ENCODE measurements at regions not wholly inside any gene's neighbourhood (a gene's known extent, or its start where the extent isn't known, plus 50 kb on each side); places are given as distances from the start of the nearest gene placed in this dataset.
"Not testable (repeated sequence)": the region's sequence is repeated elsewhere in the genome, so short reads cannot be mapped to it uniquely, and the experiment has no call there.

- no peaks in the 10 kb centered on the region for H3K36me3 ChIP-seq (ENCODE audit: control insufficient read depth, insufficient read depth, low read length)
- H3K9ac ChIP-seq (ENCODE audit: low read depth, low read length), result no peak overlapping the region
- no peaks in the 10 kb centered on the region for H3K4me1 ChIP-seq (ENCODE audit: control insufficient read depth, insufficient read depth, low read length)
- H3K9me3 ChIP-seq (ENCODE audit: control insufficient read depth, insufficient read depth, low read length), result no peaks in the 10 kb centered on the region
- H3K4me3 ChIP-seq (ENCODE audit: low read depth, low read length), result no peak overlapping the region
- no peaks in the 10 kb centered on the region for H3K27me3 ChIP-seq (ENCODE audit: control insufficient read depth, insufficient read depth, low read length)
These were observed 808.7 kb downstream of the CENPC start for GRCh38 chr4:66736606-66737005.

- Histone ChIP-seq H3K27me3 (ENCODE audit: control insufficient read depth, insufficient read depth, low read length) (no peaks in the 10 kb centered on the region), H3K9me3 (ENCODE audit: control insufficient read depth, insufficient read depth, low read length) (no peaks in the 10 kb centered on the region), H3K9ac (ENCODE audit: low read depth, low read length) (no peak overlapping the region), H3K4me3 (ENCODE audit: low read depth, low read length) (no peak overlapping the region), H3K36me3 (ENCODE audit: control insufficient read depth, insufficient read depth, low read length) (no peaks in the 10 kb centered on the region), H3K4me1 (ENCODE audit: control insufficient read depth, insufficient read depth, low read length) (no peaks in the 10 kb centered on the region)
These were observed 817.0 kb downstream of the CENPC start for GRCh38 chr4:66728280-66728679.

GRCh38 chr4:66712301-66712921 is 832.9 kb downstream of the CENPC start:
- not testable (repeated sequence) for H3K36me3 ChIP-seq (ENCODE audit: control insufficient read depth, insufficient read depth, low read length); H3K4me3 ChIP-seq (ENCODE audit: low read depth, low read length); H3K27me3 ChIP-seq (ENCODE audit: control insufficient read depth, insufficient read depth, low read length); H3K4me1 ChIP-seq (ENCODE audit: control insufficient read depth, insufficient read depth, low read length); H3K9me3 ChIP-seq (ENCODE audit: control insufficient read depth, insufficient read depth, low read length); H3K9ac ChIP-seq (ENCODE audit: low read depth, low read length)

- Histone ChIP-seq H3K36me3 (ENCODE audit: control insufficient read depth, insufficient read depth, low read length) (no peaks in the 10 kb centered on the region), H3K4me3 (ENCODE audit: low read depth, low read length) (no peak overlapping the region), H3K9me3 (ENCODE audit: control insufficient read depth, insufficient read depth, low read length) (no peaks in the 10 kb centered on the region), H3K4me1 (ENCODE audit: control insufficient read depth, insufficient read depth, low read length) (no peaks in the 10 kb centered on the region), H3K27me3 (ENCODE audit: control insufficient read depth, insufficient read depth, low read length) (no peaks in the 10 kb centered on the region), H3K9ac (ENCODE audit: low read depth, low read length) (no peak overlapping the region)
These were observed 841.1 kb downstream of the CENPC start for GRCh38 chr4:66704243-66704642.

GRCh38 chr4:66694739-66695138 is 850.6 kb downstream of the CENPC start:
- Histone ChIP-seq H3K4me1 (ENCODE audit: control insufficient read depth, insufficient read depth, low read length) (no peaks in the 10 kb centered on the region), H3K36me3 (ENCODE audit: control insufficient read depth, insufficient read depth, low read length) (no peaks in the 10 kb centered on the region), H3K9ac (ENCODE audit: low read depth, low read length) (no peak overlapping the region), H3K27me3 (ENCODE audit: control insufficient read depth, insufficient read depth, low read length) (no peaks in the 10 kb centered on the region), H3K4me3 (ENCODE audit: low read depth, low read length) (no peak overlapping the region), H3K9me3 (ENCODE audit: control insufficient read depth, insufficient read depth, low read length) (no peaks in the 10 kb centered on the region)

GRCh38 chr4:66693694-66694093 is 851.6 kb downstream of the CENPC start:
- no peaks in the 10 kb centered on the region for H3K27me3 ChIP-seq (ENCODE audit: control insufficient read depth, insufficient read depth, low read length)
- H3K4me3 ChIP-seq (ENCODE audit: low read depth, low read length), result no peak overlapping the region
- no peaks in the 10 kb centered on the region for H3K36me3 ChIP-seq (ENCODE audit: control insufficient read depth, insufficient read depth, low read length)
- H3K4me1 ChIP-seq (ENCODE audit: control insufficient read depth, insufficient read depth, low read length), result no peaks in the 10 kb centered on the region
- H3K9me3 ChIP-seq (ENCODE audit: control insufficient read depth, insufficient read depth, low read length), result no peaks in the 10 kb centered on the region
- H3K9ac ChIP-seq (ENCODE audit: low read depth, low read length), result no peak overlapping the region

GRCh38 chr4:66691101-66691500 is 854.2 kb downstream of the CENPC start:
- Histone ChIP-seq H3K9ac (ENCODE audit: low read depth, low read length) (no peak overlapping the region), H3K27me3 (ENCODE audit: control insufficient read depth, insufficient read depth, low read length) (no peaks in the 10 kb centered on the region), H3K9me3 (ENCODE audit: control insufficient read depth, insufficient read depth, low read length) (no peaks in the 10 kb centered on the region), H3K36me3 (ENCODE audit: control insufficient read depth, insufficient read depth, low read length) (no peaks in the 10 kb centered on the region), H3K4me3 (ENCODE audit: low read depth, low read length) (no peak overlapping the region), H3K4me1 (ENCODE audit: control insufficient read depth, insufficient read depth, low read length) (no peaks in the 10 kb centered on the region)

- H3K27me3 ChIP-seq (ENCODE audit: control insufficient read depth, insufficient read depth, low read length), result no peaks in the 10 kb centered on the region
- no peaks in the 10 kb centered on the region for H3K9me3 ChIP-seq (ENCODE audit: control insufficient read depth, insufficient read depth, low read length)
- H3K4me1 ChIP-seq (ENCODE audit: control insufficient read depth, insufficient read depth, low read length), result no peaks in the 10 kb centered on the region
- H3K36me3 ChIP-seq (ENCODE audit: control insufficient read depth, insufficient read depth, low read length), result no peaks in the 10 kb centered on the region
- H3K9ac ChIP-seq (ENCODE audit: low read depth, low read length), result no peak overlapping the region
- H3K4me3 ChIP-seq (ENCODE audit: low read depth, low read length), result no peak overlapping the region
These were observed 856.6 kb downstream of the CENPC start for GRCh38 chr4:66688674-66689073.

- Histone ChIP-seq H3K9ac (ENCODE audit: low read depth, low read length) (no peak overlapping the region), H3K36me3 (ENCODE audit: control insufficient read depth, insufficient read depth, low read length) (no peaks in the 10 kb centered on the region), H3K27me3 (ENCODE audit: control insufficient read depth, insufficient read depth, low read length) (no peaks in the 10 kb centered on the region)
These were observed 857.8 kb downstream of the CENPC start for GRCh38 chr4:66687459-66687858.

GRCh38 chr4:66681962-66682361 is 863.3 kb downstream of the CENPC start:
- Histone ChIP-seq H3K9ac (ENCODE audit: low read depth, low read length) (no peak overlapping the region), H3K4me3 (ENCODE audit: low read depth, low read length) (no peak overlapping the region), H3K36me3 (ENCODE audit: control insufficient read depth, insufficient read depth, low read length) (no peaks in the 10 kb centered on the region), H3K27me3 (ENCODE audit: control insufficient read depth, insufficient read depth, low read length) (no peaks in the 10 kb centered on the region), H3K9me3 (ENCODE audit: control insufficient read depth, insufficient read depth, low read length) (no peaks in the 10 kb centered on the region), H3K4me1 (ENCODE audit: control insufficient read depth, insufficient read depth, low read length) (no peaks in the 10 kb centered on the region)

More at GRCh38 chr4:66687459-66687858, 857.8 kb downstream of the CENPC start:
- Histone ChIP-seq H3K9me3 (ENCODE audit: control insufficient read depth, insufficient read depth, low read length) (no peaks in the 10 kb centered on the region), H3K4me3 (ENCODE audit: low read depth, low read length) (no peak overlapping the region), H3K4me1 (ENCODE audit: control insufficient read depth, insufficient read depth, low read length) (no peaks in the 10 kb centered on the region)

- H3K27me3 ChIP-seq (ENCODE audit: control insufficient read depth, insufficient read depth, low read length), result no peaks in the 10 kb centered on the region
- no peak overlapping the region for H3K4me3 ChIP-seq (ENCODE audit: low read depth, low read length)
- no peaks in the 10 kb centered on the region for H3K9me3 ChIP-seq (ENCODE audit: control insufficient read depth, insufficient read depth, low read length)
- no peaks in the 10 kb centered on the region for H3K36me3 ChIP-seq (ENCODE audit: control insufficient read depth, insufficient read depth, low read length)
- no peaks in the 10 kb centered on the region for H3K4me1 ChIP-seq (ENCODE audit: control insufficient read depth, insufficient read depth, low read length)
- H3K9ac ChIP-seq (ENCODE audit: low read depth, low read length), result no peak overlapping the region
These were observed 878.1 kb downstream of the CENPC start for GRCh38 chr4:66667249-66667648.

GRCh38 chr4:66662620-66663019 is 882.7 kb downstream of the CENPC start:
- no peak overlapping the region for H3K4me3 ChIP-seq (ENCODE audit: low read depth, low read length)
- no peaks in the 10 kb centered on the region for H3K27me3 ChIP-seq (ENCODE audit: control insufficient read depth, insufficient read depth, low read length)
- H3K36me3 ChIP-seq (ENCODE audit: control insufficient read depth, insufficient read depth, low read length), result no peaks in the 10 kb centered on the region
- no peaks in the 10 kb centered on the region for H3K9me3 ChIP-seq (ENCODE audit: control insufficient read depth, insufficient read depth, low read length)
- H3K4me1 ChIP-seq (ENCODE audit: control insufficient read depth, insufficient read depth, low read length), result no peaks in the 10 kb centered on the region
- no peak overlapping the region for H3K9ac ChIP-seq (ENCODE audit: low read depth, low read length)

All from iPS-15b (cell line).